Pancreas (tissue), 10 donors: ENCODE measurements at regions not wholly inside any gene's neighbourhood (a gene's known extent, or its start where the extent isn't known, plus 50 kb on each side); places are given as distances from the start of the nearest gene placed in this dataset.
"Not testable (repeated sequence)": the region's sequence is repeated elsewhere in the genome, so short reads cannot be mapped to it uniquely, and the experiment has no call there.

Experiments used
- ATAC-seq, 4 donors: fragments of 200-7000 bp; cut with Tn5 transposase; one replicate each; pipeline versions ENCODE4 v1.8.0 to v1.9.1; 2020; ENCODE audit warnings: mild to moderate bottlenecking in 4 of 4, moderate library complexity in 4 of 4
- DNase-seq, 6 donors: peaks; one replicate each; pipeline ENCODE4 v3.0.0-alpha.2; 2020
- FAIRE-seq: peaks from 2 replicates; lab custom pipeline; 2012; peaks lifted over from hg19 to GRCh38; lab: Jason Lieb, UNC
- H3K27ac ChIP-seq, 4 donors: fragments of 200-600 bp; sonication (generic); 1 replicate in 3 of 4; 2 replicates in 1 of 4; pipeline versions ENCODE4 v1.5.0 to v1.8.0; 2020
- H3K27me3 ChIP-seq, 4 donors: fragments of 200-600 bp; one replicate each; pipeline ENCODE4 v1.8.0; 2021
- H3K36me3 ChIP-seq, 3 donors: fragments of 200-600 bp; sonication (generic) in 1 of 3; one replicate each; pipeline versions ENCODE4 v1.5.0 to v1.8.0; 2020 to 2021
- H3K4me1 ChIP-seq, 3 donors: fragments of 200-600 bp; one replicate each; pipeline ENCODE4 v1.8.0; 2021
- H3K4me3 ChIP-seq, 4 donors: fragments of 200-600 bp; sonication (generic) in 2 of 4; one replicate each; pipeline versions ENCODE4 v1.5.0 to v1.8.0; 2020 to 2021
- H3K9me3 ChIP-seq, 4 donors: fragments of 200-600 bp; one replicate each; pipeline ENCODE4 v1.8.0; 2021
- WGBS, 2 donors: extraction: QIAGEN DNeasy Blood & Tissue Kit; methylation state at CpG; one replicate each; pipeline ENCODE4 v1.1.7; 2013; 5-methylcytosine and 5-hydroxymethylcytosine counted together
- intact Hi-C, 3 donors: fragments of 100-400 bp; cut with DNase I; formaldehyde crosslinking; loops; one replicate each; pipeline versions ENCODE4 v1.11.1 to v1.14.2; 2022
- TF ChIP-seq, protein P1 (sequence below), 4 donors: fragments of 200-600 bp; sonication (generic) in 3 of 4; IDR thresholded peaks; one replicate each; pipeline versions ENCODE4 v1.5.0 to v1.8.0; 2021; ENCODE audit warnings: antibody characterized with exemption in 4 of 4
- donor health status: healthy with polysubstance abuse.
- donor health status: DM: no; HTN: no; CAD: no; lungs with moderate emphysema.
- donor health status: DM: no; HTN: no; CAD: no.
- donor health status: control.
- donor health status: control.
- donor health status: Bipolar disorder and iron deficiency.
- donor health status: DM: yes; HTN: yes; CAD: no.
- donor health status: DM: no; HTN: no; CAD: no.
- donor health status: DM: no; HTN: no; CAD: no.
- donor health status: DM: yes; HTN: yes; CAD: no.

- Histone ChIP-seq H3K36me3 (no peaks in the 10 kb centered on the region), H3K4me3 (no peak overlapping the region), H3K27ac (no peak overlapping the region), H3K9me3 (no peaks in the 10 kb centered on the region), H3K4me1 (no peaks in the 10 kb centered on the region), H3K27me3 (peaks cover 0 to 3% (median 0%) of the 10 kb centered on the region in 4 donors)
- ATAC-seq (no peak), DNase-seq (no peak), FAIRE-seq (no peak)
- intact Hi-C loops, result no loop called here
- TF ChIP-seq, protein P1, sequence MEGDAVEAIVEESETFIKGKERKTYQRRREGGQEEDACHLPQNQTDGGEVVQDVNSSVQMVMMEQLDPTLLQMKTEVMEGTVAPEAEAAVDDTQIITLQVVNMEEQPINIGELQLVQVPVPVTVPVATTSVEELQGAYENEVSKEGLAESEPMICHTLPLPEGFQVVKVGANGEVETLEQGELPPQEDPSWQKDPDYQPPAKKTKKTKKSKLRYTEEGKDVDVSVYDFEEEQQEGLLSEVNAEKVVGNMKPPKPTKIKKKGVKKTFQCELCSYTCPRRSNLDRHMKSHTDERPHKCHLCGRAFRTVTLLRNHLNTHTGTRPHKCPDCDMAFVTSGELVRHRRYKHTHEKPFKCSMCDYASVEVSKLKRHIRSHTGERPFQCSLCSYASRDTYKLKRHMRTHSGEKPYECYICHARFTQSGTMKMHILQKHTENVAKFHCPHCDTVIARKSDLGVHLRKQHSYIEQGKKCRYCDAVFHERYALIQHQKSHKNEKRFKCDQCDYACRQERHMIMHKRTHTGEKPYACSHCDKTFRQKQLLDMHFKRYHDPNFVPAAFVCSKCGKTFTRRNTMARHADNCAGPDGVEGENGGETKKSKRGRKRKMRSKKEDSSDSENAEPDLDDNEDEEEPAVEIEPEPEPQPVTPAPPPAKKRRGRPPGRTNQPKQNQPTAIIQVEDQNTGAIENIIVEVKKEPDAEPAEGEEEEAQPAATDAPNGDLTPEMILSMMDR (IDR thresholded peaks at IDR 0.05), result no peak
- WGBS, 2 donors, result 61 to 74% methylated on average over 6 of the region's 6 CpGs
These were observed 239.1 kb downstream of the CHM start for GRCh38 chrX:85808217-85808616.

DNA sequence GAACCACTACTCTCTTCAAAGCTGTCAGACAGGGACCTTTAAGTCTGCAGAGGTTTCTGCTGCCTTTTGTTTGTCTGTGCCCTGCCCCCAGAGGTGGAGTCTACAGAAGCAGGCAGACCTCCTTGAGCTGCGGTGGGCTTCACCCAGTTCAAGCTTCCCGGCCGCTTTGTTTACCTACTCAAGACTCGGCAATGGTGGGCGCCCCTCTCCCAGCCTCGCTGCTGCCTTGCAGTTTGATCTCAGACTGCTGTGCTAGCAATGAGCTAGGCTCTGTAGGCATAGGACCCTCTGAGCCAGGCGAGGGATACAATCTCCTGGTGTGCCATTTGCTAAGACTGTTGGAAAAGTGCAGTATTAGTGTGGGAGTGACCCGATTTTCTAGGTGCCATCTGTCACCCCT lies 275.0 kb downstream of the CHM start:
- ATAC-seq, H3K27me3 ChIP-seq, H3K27ac ChIP-seq, H3K4me1 ChIP-seq, H3K4me3 ChIP-seq, H3K36me3 ChIP-seq, FAIRE-seq, H3K9me3 ChIP-seq, intact Hi-C loops: not testable (repeated sequence)
- WGBS, 2 donors, result 75 to 77% methylated on average over 8 of the region's 8 CpGs
- peak in 1 of 6 donors; percentile 21 for DNase-seq

GRCh38 chrX:85765651-85766050 lies 281.7 kb downstream of the CHM start:
- peaks cover 0 to 3% (median 0%) of the 10 kb centered on the region in 4 donors for H3K27me3 ChIP-seq
- no peaks in the 10 kb centered on the region for H3K36me3 ChIP-seq
- FAIRE-seq (no peak), DNase-seq (no peak), ATAC-seq (no peak)
- TF ChIP-seq, protein P1 (IDR thresholded peaks at IDR 0.05), result no peak
- H3K9me3 ChIP-seq, result no peaks in the 10 kb centered on the region
- intact Hi-C loops, result no loop called here
- no peak overlapping the region for H3K4me3 ChIP-seq
- WGBS, 2 donors, result 42 to 44% methylated on average over 3 of the region's 3 CpGs
- no peak overlapping the region for H3K27ac ChIP-seq
- H3K4me1 ChIP-seq, result no peaks in the 10 kb centered on the region

DNA sequence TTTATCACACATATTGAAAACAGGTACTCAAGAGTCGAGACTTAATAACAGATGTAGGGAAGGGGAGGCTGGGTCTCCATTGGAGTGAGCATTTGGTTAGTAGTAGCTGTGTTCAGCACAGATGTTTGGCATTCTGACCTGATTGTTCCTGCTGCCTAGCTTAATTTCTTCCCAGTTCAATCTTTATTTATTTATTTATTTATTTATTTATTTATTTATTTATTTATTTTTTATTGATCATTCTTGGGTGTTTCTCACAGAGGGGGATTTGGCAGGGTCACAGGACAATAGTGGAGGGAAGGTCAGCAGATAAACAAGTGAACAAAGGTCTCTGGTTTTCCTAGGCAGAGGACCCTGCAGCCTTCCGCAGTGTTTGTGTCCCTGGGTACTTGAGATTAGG lies 324.3 kb downstream of the CHM start:
- H3K4me3 ChIP-seq, H3K9me3 ChIP-seq, intact Hi-C loops, H3K27ac ChIP-seq, FAIRE-seq, DNase-seq, H3K4me1 ChIP-seq, H3K36me3 ChIP-seq, H3K27me3 ChIP-seq, ATAC-seq: not testable (repeated sequence)
- 75 to 76% methylated on average over 1 of the region's 2 CpGs for WGBS, 2 donors

DNA sequence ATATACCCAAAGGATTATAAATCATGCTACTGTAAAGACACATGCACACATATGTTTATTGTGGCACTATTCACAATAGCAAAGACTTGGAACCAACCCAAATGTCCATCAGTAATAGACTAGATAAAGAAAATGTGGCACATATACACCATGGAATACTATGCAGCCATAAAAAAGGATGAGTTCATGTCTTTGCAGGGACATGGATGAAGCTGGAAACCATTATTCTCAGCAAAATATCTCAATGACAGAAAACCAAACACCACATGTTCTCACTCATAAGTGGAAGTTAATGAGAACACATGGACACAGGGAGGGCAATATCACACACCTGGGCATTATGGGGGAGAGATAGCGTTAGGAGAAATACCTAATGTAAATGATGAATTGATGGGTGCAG lies 323.8 kb upstream of the POF1B start:
- H3K36me3 ChIP-seq, H3K27ac ChIP-seq, H3K4me1 ChIP-seq, FAIRE-seq, H3K27me3 ChIP-seq, ATAC-seq, intact Hi-C loops, H3K4me3 ChIP-seq, DNase-seq, H3K9me3 ChIP-seq: not testable (repeated sequence)
- 76 to 83% methylated on average over 1 of the region's 1 CpG for WGBS, 2 donors

- Histone ChIP-seq H3K4me3 (no peak overlapping the region), H3K4me1 (no peaks in the 10 kb centered on the region), H3K9me3 (no peaks in the 10 kb centered on the region), H3K27ac (no peak overlapping the region), H3K27me3 (no peaks in the 10 kb centered on the region), H3K36me3 (no peaks in the 10 kb centered on the region)
- intact Hi-C loops, result no loop called here
- ATAC-seq (no peak), FAIRE-seq (no peak), DNase-seq (peak in 2 of 6 donors; percentile 8 to 17)
- TF ChIP-seq, protein P1 (IDR thresholded peaks at IDR 0.05), result no peak
- 35 to 42% methylated on average over 5 of the region's 5 CpGs for WGBS, 2 donors
These were observed 319.5 kb upstream of the POF1B start for GRCh38 chrX:85698921-85699320.
